ENCODE measurements at regions not wholly inside any gene's neighbourhood (a gene's known extent, or its start where the extent isn't known, plus 50 kb on each side); places are given as distances from the start of the nearest gene placed in this dataset.

GRCh38 chr18:22482948-22483347 is 65.2 kb upstream of the CTAGE1 start:
- TF ChIP-seq CTCF (IDR thresholded peaks at IDR 0.05) = no peak
- TF ChIP-seq POLR2A (IDR thresholded peaks at IDR 0.05) = no peak

Data from lower leg skin (tissue), 3 donors.